Hepatocyte (in vitro differentiated cells): ENCODE measurements at regions not wholly inside any gene's neighbourhood (a gene's known extent, or its start where the extent isn't known, plus 50 kb on each side); places are given as distances from the start of the nearest gene placed in this dataset.

Experiments used
- DNase-seq: peaks from one replicate; pipeline ENCODE4 v3.0.0-alpha.2; 2016; ENCODE audit warnings: low spot score
- H2AFZ ChIP-seq: fragments of 200-600 bp; sonication (generic); 2 replicates; pipeline ENCODE4 v1.6.0; 2016; ENCODE audit warnings: antibody characterized with exemption, mild to moderate bottlenecking
- H3K27ac ChIP-seq: fragments of 200-600 bp; sonication (generic); 2 replicates; pipeline ENCODE4 v1.5.1; 2016; ENCODE audit warnings: mild to moderate bottlenecking
- H3K27me3 ChIP-seq: fragments of 200-600 bp; sonication (generic); 2 replicates; pipeline ENCODE4 v1.6.1; 2016
- H3K36me3 ChIP-seq: fragments of 200-600 bp; sonication (generic); replicated peaks from 2 replicates; pipeline ENCODE4 v1.5.1; 2016; ENCODE audit warnings: low read depth; ENCODE audit not compliant: insufficient read depth
- H3K4me1 ChIP-seq: fragments of 200-600 bp; sonication (generic); 2 replicates; pipeline ENCODE4 v1.5.1; 2016; ENCODE audit warnings: mild to moderate bottlenecking, moderate library complexity; ENCODE audit not compliant: insufficient read depth
- H3K4me2 ChIP-seq: fragments of 200-600 bp; sonication (generic); 2 replicates; pipeline ENCODE4 v1.6.0; 2016
- H3K4me3 ChIP-seq: fragments of 200-600 bp; sonication (generic); 2 replicates; pipeline ENCODE4 v1.5.1; 2016; ENCODE audit warnings: mild to moderate bottlenecking
- H3K79me2 ChIP-seq: fragments of 200-600 bp; sonication (generic); 2 replicates; pipeline ENCODE4 v1.6.0; 2017; ENCODE audit warnings: mild to moderate bottlenecking
- H3K9me2 ChIP-seq: fragments of 200-600 bp; sonication (generic); replicated peaks from 2 replicates; pipeline ENCODE4 v1.6.0; 2017; ENCODE audit warnings: mild to moderate bottlenecking; ENCODE audit not compliant: insufficient read depth
- H3K9me3 ChIP-seq: fragments of 200-600 bp; sonication (generic); 2 replicates; pipeline ENCODE4 v1.5.1; 2016; ENCODE audit warnings: low read depth, mild to moderate bottlenecking
- H4K20me1 ChIP-seq: fragments of 200-600 bp; sonication (generic); 2 replicates; pipeline ENCODE4 v1.6.0; 2016; ENCODE audit warnings: mild to moderate bottlenecking; ENCODE audit not compliant: insufficient read depth, poor library complexity, severe bottlenecking
- CTCF ChIP-seq: fragments of 200-600 bp; sonication (generic); IDR thresholded peaks from 2 replicates; pipeline ENCODE4 v1.5.1; 2016; ENCODE audit warnings: antibody characterized with exemption, mild to moderate bottlenecking; ENCODE audit not compliant: poor library complexity
- EZH2 ChIP-seq: fragments of 200-600 bp; sonication (generic); IDR thresholded peaks from 2 replicates; pipeline ENCODE4 v1.6.1; 2016; ENCODE audit warnings: antibody characterized with exemption, mild to moderate bottlenecking, borderline replicate concordance
- EZH2phosphoT487 ChIP-seq: fragments of 200-600 bp; sonication (generic); IDR thresholded peaks from one replicate; pipeline ENCODE4 v1.6.1; 2018; ENCODE audit warnings: antibody characterized with exemption, mild to moderate bottlenecking, low read depth, moderate library complexity; ENCODE audit not compliant: unreplicated experiment, severe bottlenecking
- WGBS: methylation state at CpG from one replicate; pipeline ENCODE4 v1.1.6; 2016; ENCODE audit warnings: low lambda C conversion rate; ENCODE audit errors: missing lambda C conversion rate; 5-methylcytosine and 5-hydroxymethylcytosine counted together

GRCh38 chr3:35389907-35390306 is 249.4 kb upstream of the ARPP21 start:
- H3K4me3 ChIP-seq: no peak overlapping the region
- H3K4me2 ChIP-seq: no peak overlapping the region
- H3K27ac ChIP-seq: no peak overlapping the region
- no peak overlapping the region for H2AFZ ChIP-seq
- no peaks in the 10 kb centered on the region for H3K36me3 ChIP-seq
- H3K27me3 ChIP-seq: no peaks in the 10 kb centered on the region
- peaks cover 3% of the 10 kb centered on the region for H3K9me3 ChIP-seq
- no peaks in the 10 kb centered on the region for H3K9me2 ChIP-seq
- no peaks in the 10 kb centered on the region for H3K4me1 ChIP-seq
- TF ChIP-seq CTCF: no peak
- no peak for TF ChIP-seq EZH2phosphoT487
- TF ChIP-seq EZH2: no peak
- DNase-seq: no peak
- H3K79me2 ChIP-seq: no peaks in the 10 kb centered on the region
- 45% methylated on average over 2 of the region's 2 CpGs for WGBS
- no peaks in the 10 kb centered on the region for H4K20me1 ChIP-seq

- no peak overlapping the region for H3K4me3 ChIP-seq
- peaks cover 3% of the 10 kb centered on the region for H3K9me3 ChIP-seq
- TF ChIP-seq EZH2phosphoT487: no peak
- no peak for TF ChIP-seq CTCF
- no peak for TF ChIP-seq EZH2
- no peaks in the 10 kb centered on the region for H4K20me1 ChIP-seq
- no peaks in the 10 kb centered on the region for H3K36me3 ChIP-seq
- no peaks in the 10 kb centered on the region for H3K4me1 ChIP-seq
- no peak overlapping the region for H2AFZ ChIP-seq
- no peaks in the 10 kb centered on the region for H3K79me2 ChIP-seq
- H3K27ac ChIP-seq: no peak overlapping the region
- no peaks in the 10 kb centered on the region for H3K9me2 ChIP-seq
- no peak overlapping the region for H3K4me2 ChIP-seq
- DNase-seq: no peak
- H3K27me3 ChIP-seq: no peaks in the 10 kb centered on the region
- WGBS: 72% methylated on average over 4 of the region's 4 CpGs
These were observed 247.1 kb upstream of the ARPP21 start for GRCh38 chr3:35392187-35392586.

GRCh38 chr3:35393901-35394799 is 245.2 kb upstream of the ARPP21 start:
- Histone ChIP-seq H3K27ac (no peak overlapping the region), H3K4me2 (no peak overlapping the region), H3K4me1 (no peaks in the 10 kb centered on the region), H3K27me3 (no peaks in the 10 kb centered on the region), H4K20me1 (no peaks in the 10 kb centered on the region), H3K9me3 (peaks cover 3% of the 10 kb centered on the region), H2AFZ (no peak overlapping the region), H3K79me2 (no peaks in the 10 kb centered on the region), H3K4me3 (no peak overlapping the region), H3K9me2 (no peaks in the 10 kb centered on the region), H3K36me3 (no peaks in the 10 kb centered on the region)
- DNase-seq: peak; percentile 14
- TF ChIP-seq EZH2: no peak
- TF ChIP-seq EZH2phosphoT487: no peak
- TF ChIP-seq CTCF: no peak
- 61% methylated on average over 6 of the region's 6 CpGs for WGBS
